HL-60 (cell line): ENCODE measurements at regions not wholly inside any gene's neighbourhood (a gene's known extent, or its start where the extent isn't known, plus 50 kb on each side); places are given as distances from the start of the nearest gene placed in this dataset.
A peak's percentile ranks its signal among the peaks of the same experiment; 100 is the strongest.

Experiments used
- DNase-seq, 2 experiments: peaks; one replicate each; pipeline ENCODE4 v3.0.0-alpha.2; 2010 to 2020; ENCODE audit warnings: low read depth in 1 of 2, low spot score in 1 of 2
- H3K27ac ChIP-seq: fragments of 250-450 bp; sonication (Bioruptor Pico); replicated peaks from 2 replicates; pipeline ENCODE4 v1.5.1; 2020; ENCODE audit warnings: mild to moderate bottlenecking, moderate library complexity
- H3K27me3 ChIP-seq: fragments of 250-450 bp; sonication (Bioruptor Pico); 2 replicates; pipeline ENCODE4 v1.5.1; 2021; ENCODE audit warnings: mild to moderate bottlenecking, moderate library complexity; ENCODE audit not compliant: insufficient read depth, poor library complexity, severe bottlenecking
- H3K4me3 ChIP-seq: replicated peaks from 2 replicates; pipeline ENCODE4 v1.5.1; 2011; ENCODE audit warnings: mild to moderate bottlenecking, control low read depth, low read length; ENCODE audit not compliant: insufficient read depth
- GABPA ChIP-seq: IDR thresholded peaks from 2 replicates; pipeline ENCODE4 v1.6.1; 2012; ENCODE audit warnings: low read depth
- POLR2AphosphoS5 ChIP-seq: IDR thresholded peaks from 2 replicates; pipeline ENCODE4 v1.6.1; 2012; ENCODE audit warnings: low read depth
- SPI1 ChIP-seq: IDR thresholded peaks from 2 replicates; pipeline ENCODE4 v1.6.1; 2012; ENCODE audit warnings: low read depth, mild to moderate bottlenecking, borderline replicate concordance
- TF ChIP-seq, protein P1 (sequence below): IDR thresholded peaks from 2 replicates; pipeline ENCODE4 v1.6.1; 2012; ENCODE audit warnings: low read depth; ENCODE audit not compliant: insufficient replicate concordance
- TF ChIP-seq, protein P2 (sequence below): IDR thresholded peaks from one replicate; pipeline ENCODE4 v1.5.1; 2011; ENCODE audit warnings: low read length, control low read depth, inconsistent platforms; ENCODE audit not compliant: insufficient read depth

DNA sequence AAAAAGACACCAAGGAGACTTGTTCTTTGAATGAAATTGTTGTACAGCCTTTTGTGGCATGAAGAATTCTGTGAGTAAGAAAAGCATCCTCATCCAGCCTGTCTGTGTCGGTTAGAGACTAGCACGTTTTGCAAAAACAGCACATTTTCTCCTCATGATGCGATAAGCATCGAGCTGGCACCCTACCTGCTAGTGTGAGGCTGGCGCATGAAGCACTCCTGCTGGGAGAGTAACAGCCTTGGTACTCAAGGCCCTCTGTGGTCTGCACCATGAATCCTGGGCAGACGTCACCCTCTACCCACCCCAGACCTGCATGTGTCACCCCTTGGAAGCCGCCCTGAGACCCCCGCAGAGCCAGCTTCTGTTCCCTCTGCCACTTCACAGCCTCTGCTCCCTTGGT, 92.6 kb upstream of the TMEM132E start:
- no peaks in the 10 kb centered on the region for H3K27me3 ChIP-seq
- TF ChIP-seq POLR2AphosphoS5 (no peak), SPI1 (no peak), GABPA (no peak)
- TF ChIP-seq, protein P1, sequence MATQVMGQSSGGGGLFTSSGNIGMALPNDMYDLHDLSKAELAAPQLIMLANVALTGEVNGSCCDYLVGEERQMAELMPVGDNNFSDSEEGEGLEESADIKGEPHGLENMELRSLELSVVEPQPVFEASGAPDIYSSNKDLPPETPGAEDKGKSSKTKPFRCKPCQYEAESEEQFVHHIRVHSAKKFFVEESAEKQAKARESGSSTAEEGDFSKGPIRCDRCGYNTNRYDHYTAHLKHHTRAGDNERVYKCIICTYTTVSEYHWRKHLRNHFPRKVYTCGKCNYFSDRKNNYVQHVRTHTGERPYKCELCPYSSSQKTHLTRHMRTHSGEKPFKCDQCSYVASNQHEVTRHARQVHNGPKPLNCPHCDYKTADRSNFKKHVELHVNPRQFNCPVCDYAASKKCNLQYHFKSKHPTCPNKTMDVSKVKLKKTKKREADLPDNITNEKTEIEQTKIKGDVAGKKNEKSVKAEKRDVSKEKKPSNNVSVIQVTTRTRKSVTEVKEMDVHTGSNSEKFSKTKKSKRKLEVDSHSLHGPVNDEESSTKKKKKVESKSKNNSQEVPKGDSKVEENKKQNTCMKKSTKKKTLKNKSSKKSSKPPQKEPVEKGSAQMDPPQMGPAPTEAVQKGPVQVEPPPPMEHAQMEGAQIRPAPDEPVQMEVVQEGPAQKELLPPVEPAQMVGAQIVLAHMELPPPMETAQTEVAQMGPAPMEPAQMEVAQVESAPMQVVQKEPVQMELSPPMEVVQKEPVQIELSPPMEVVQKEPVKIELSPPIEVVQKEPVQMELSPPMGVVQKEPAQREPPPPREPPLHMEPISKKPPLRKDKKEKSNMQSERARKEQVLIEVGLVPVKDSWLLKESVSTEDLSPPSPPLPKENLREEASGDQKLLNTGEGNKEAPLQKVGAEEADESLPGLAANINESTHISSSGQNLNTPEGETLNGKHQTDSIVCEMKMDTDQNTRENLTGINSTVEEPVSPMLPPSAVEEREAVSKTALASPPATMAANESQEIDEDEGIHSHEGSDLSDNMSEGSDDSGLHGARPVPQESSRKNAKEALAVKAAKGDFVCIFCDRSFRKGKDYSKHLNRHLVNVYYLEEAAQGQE: no peak
- TF ChIP-seq, protein P2, sequence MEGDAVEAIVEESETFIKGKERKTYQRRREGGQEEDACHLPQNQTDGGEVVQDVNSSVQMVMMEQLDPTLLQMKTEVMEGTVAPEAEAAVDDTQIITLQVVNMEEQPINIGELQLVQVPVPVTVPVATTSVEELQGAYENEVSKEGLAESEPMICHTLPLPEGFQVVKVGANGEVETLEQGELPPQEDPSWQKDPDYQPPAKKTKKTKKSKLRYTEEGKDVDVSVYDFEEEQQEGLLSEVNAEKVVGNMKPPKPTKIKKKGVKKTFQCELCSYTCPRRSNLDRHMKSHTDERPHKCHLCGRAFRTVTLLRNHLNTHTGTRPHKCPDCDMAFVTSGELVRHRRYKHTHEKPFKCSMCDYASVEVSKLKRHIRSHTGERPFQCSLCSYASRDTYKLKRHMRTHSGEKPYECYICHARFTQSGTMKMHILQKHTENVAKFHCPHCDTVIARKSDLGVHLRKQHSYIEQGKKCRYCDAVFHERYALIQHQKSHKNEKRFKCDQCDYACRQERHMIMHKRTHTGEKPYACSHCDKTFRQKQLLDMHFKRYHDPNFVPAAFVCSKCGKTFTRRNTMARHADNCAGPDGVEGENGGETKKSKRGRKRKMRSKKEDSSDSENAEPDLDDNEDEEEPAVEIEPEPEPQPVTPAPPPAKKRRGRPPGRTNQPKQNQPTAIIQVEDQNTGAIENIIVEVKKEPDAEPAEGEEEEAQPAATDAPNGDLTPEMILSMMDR: no peak
- H3K27ac ChIP-seq: no peak overlapping the region
- H3K4me3 ChIP-seq: no peak overlapping the region
- no peak for DNase-seq

DNA sequence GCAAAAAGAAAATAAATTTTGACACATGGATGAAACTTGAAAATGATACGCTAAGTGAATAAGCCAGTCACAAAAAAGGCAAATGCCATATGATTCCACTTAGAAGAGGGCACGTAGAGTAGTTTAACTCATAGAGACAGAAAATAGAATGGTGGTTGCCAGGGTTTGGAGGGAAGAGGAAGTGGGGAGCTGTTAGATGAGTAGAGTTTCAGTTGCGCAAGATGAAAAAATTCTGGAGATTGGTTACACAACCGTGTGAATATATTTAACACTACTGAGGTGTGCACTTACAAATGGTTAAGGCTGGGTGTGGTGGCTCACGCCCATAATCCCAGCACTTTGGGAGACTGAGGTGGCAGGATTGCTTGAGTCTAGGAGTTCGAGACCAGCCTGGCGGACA, 93.4 kb upstream of the TMEM132E start:
- DNase-seq: peak; percentile 66 to 88
- H3K27me3 ChIP-seq: no peaks in the 10 kb centered on the region
- H3K4me3 ChIP-seq: no peak overlapping the region
- H3K27ac ChIP-seq: no peak overlapping the region
- TF ChIP-seq SPI1 (peak; percentile 92), POLR2AphosphoS5 (no peak)

DNA sequence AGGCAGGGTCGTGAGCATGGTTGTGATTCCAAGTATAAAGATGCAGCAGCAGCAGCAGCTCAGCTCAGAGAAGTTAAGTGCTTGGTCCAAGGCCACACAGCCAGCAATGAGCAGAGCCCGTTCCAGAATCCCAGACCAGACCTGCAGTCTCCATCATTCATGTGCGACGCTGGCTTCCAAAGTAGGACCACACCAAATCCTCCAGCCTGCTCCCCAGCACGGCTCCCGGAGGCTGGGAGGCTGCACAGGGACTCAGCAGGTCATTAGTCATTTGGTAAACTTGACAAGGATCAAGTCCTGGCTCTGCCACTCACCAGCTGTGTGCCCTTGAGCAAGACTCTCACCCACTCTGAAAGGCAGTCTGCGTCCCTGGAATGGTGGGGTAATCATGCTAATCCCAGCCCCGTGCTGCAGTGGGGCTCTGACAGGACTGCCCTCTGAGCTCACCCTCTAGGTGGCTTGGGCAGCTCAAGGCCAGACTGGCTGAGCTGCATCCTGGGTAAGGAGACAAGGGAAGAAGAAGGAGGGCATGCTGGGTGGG, 95.1 kb upstream of the TMEM132E start:
- TF ChIP-seq POLR2AphosphoS5 (no peak), SPI1 (no peak), GABPA (no peak)
- TF ChIP-seq, protein P2: no peak
- TF ChIP-seq, protein P1: no peak
- no peak for DNase-seq
- Histone ChIP-seq H3K27me3 (no peaks in the 10 kb centered on the region), H3K27ac (no peak overlapping the region), H3K4me3 (no peak overlapping the region)

DNA sequence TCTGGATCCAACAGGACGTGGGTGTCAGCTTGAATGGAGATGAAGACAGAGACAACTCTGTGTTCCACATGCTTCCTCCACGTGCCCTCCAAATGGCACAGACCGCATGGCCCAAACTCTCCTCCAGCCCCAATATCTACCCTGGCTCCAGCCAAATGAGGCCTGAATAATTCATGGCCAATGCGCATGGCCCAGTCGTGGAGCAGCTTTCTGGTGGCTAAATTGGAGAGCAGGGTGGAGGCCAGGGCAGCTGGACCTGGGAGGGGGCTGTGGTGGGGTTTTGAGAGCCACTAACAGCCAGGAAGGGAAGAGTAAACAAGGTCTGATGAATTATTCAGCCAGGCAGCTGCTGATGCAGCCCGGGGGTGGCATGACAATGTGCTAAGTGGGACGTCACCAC, 96.7 kb upstream of the TMEM132E start:
- no peak for TF ChIP-seq POLR2AphosphoS5
- TF ChIP-seq, protein P1: no peak
- no peak for TF ChIP-seq GABPA
- no peak for TF ChIP-seq SPI1
- TF ChIP-seq, protein P2: no peak
- no peak overlapping the region for H3K27ac ChIP-seq

More for the DNA sequence above, 96.7 kb upstream of the TMEM132E start:
- Histone ChIP-seq H3K4me3 (no peak overlapping the region), H3K27me3 (no peaks in the 10 kb centered on the region)
- no peak for DNase-seq
